IPS DF 6.9 (cell line): ENCODE measurements at regions not wholly inside any gene's neighbourhood (a gene's known extent, or its start where the extent isn't known, plus 50 kb on each side); places are given as distances from the start of the nearest gene placed in this dataset.
"Not testable (repeated sequence)": the region's sequence is repeated elsewhere in the genome, so short reads cannot be mapped to it uniquely, and the experiment has no call there.

Experiments used
- DNase-seq: peaks from one replicate; pipeline ENCODE4 v3.0.0-alpha.2; 2013; ENCODE audit warnings: low read depth, low spot score
- H3K27ac ChIP-seq: one replicate; pipeline ENCODE4 v1.5.1; 2013; ENCODE audit warnings: low read length, control low read depth
- H3K27me3 ChIP-seq: 2 replicates; pipeline ENCODE4 v1.6.1; 2013; ENCODE audit warnings: mild to moderate bottlenecking, low read length; ENCODE audit not compliant: control insufficient read depth, insufficient read depth
- H3K36me3 ChIP-seq: 2 replicates; pipeline ENCODE4 v1.6.1; 2013; ENCODE audit warnings: low read length; ENCODE audit not compliant: control insufficient read depth, insufficient read depth
- H3K4me1 ChIP-seq: 2 replicates; pipeline ENCODE4 v1.6.1; 2013; ENCODE audit warnings: low read length; ENCODE audit not compliant: control insufficient read depth, insufficient read depth
- H3K4me3 ChIP-seq: 2 replicates; pipeline ENCODE4 v1.5.1; 2013; ENCODE audit warnings: mild to moderate bottlenecking, low read length
- H3K9me3 ChIP-seq: 2 replicates; pipeline ENCODE4 v1.6.1; 2013; ENCODE audit warnings: low read length, inconsistent platforms; ENCODE audit not compliant: control insufficient read depth, insufficient read depth
- WGBS: extraction: QIAGEN DNeasy Blood & Tissue Kit; methylation state at CpG from one replicate; pipeline ENCODE4 v1.1.7; 2013; ENCODE audit warnings: mixed read lengths, missing lambda C conversion rate; ENCODE audit not compliant: insufficient read length, insufficient coverage; 5-methylcytosine and 5-hydroxymethylcytosine counted together

DNA sequence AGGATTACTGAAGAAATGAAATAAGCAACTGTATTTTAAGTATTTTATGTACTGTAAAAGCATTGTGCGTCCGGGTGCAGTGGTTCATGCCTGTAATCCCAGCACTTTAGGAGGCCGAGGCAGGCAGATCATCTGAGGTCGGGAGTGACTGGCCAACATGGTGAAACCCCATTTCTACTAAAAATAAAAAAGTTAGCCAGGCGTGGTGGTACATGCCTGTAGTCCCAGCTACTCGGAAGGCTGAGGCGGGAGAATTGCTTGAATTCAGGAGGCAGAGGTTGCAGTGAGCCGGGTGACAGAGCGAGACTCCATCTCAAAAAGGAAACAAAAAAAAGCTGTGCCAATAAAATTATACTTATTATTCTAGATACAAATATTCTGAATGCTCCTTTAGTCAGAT, 215.4 kb upstream of the DMRT1 start:
- H3K4me3 ChIP-seq, H3K27me3 ChIP-seq, DNase-seq, H3K4me1 ChIP-seq, H3K36me3 ChIP-seq, H3K9me3 ChIP-seq, H3K27ac ChIP-seq: not testable (repeated sequence)
- WGBS: no CpG with 5 or more reads among the region's 9 CpGs

DNA sequence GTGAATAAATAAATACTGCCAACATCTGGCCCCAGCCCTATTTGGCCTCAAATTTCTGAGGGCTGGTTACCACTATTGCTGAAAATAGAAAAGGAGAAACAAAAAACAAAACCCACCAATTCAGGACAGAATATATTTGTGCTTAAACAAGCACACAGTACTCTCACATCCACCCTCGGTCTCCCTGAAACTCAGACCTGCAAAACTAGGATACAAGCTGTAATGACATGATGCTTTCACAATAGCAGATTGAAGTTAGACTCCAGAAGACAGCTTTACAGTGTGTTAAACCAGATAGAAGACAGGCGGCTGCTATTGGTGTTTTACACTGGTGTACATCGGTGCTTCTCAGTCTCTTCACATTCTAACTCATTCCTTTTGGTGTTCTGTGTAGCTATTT, 214.9 kb upstream of the DMRT1 start:
- no peaks in the 10 kb centered on the region for H3K27me3 ChIP-seq
- DNase-seq: no peak
- H3K36me3 ChIP-seq: no peaks in the 10 kb centered on the region
- H3K4me1 ChIP-seq: peaks cover 1% of the 10 kb centered on the region; the same call in 1 of the 2 replicates
- no peaks in the 10 kb centered on the region for H3K9me3 ChIP-seq
- H3K27ac ChIP-seq: no peak overlapping the region
- no CpG with 5 or more reads among the region's 3 CpGs for WGBS
- H3K4me3 ChIP-seq: no peak overlapping the region

DNA sequence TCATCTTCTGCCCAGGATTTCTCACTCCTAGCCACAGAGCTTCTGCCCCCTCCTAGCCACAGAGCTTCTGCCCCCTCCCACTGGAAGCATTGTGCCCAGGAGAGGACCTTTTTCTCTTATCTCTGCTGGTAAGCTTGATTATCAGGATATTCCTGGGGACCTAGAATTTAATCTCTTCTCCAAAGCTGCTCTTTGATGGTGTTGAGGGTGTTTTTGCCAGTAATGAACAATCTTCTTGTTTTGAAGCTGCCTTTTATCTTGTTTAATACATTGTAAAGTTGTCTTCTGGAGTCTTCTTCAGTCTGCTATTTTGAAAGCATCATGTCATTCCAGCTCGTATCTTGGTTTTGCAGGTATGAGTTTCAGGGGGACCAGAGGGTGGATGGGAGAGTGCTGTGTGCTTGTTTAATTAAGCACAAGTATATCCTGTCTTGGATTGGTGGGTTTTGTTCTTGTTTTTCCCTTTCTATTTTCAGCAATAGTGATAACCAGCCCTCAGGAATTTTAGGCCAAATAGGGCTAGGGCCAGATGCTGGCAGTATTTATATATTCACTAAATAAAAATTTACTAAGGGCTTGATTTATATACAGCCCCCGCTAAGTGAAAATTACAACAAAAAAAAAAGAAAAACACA, 214.0 kb upstream of the DMRT1 start:
- no CpG with 5 or more reads among the region's 2 CpGs for WGBS
- Histone ChIP-seq H3K4me1 (peaks cover 1% of the 10 kb centered on the region; the same call in 1 of the 2 replicates), H3K4me3 (no peak overlapping the region), H3K27ac (no peak overlapping the region), H3K27me3 (no peaks in the 10 kb centered on the region), H3K9me3 (no peaks in the 10 kb centered on the region), H3K36me3 (no peaks in the 10 kb centered on the region)
- no peak for DNase-seq

DNA sequence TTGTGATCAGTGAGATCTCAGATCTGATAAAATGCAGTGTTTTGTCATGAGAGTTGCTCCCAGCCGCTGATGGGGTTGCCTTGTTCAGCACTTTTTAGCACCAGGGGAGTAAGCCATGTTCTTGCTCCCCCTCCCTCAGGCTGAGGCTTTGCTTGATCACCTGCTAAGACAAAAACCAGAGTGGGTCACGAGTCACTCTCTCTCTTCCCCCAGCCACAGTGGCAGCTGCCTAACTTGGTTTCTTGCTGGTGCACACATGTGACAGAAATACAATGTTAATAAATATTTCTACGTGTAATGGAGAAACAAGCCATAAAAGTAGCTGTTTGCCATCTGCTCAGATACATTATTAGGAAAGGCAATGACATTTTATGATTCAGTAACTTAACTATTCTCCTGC, 212.4 kb upstream of the DMRT1 start:
- H3K9me3 ChIP-seq: no peaks in the 10 kb centered on the region
- DNase-seq: no peak
- H3K36me3 ChIP-seq: no peaks in the 10 kb centered on the region
- H3K4me3 ChIP-seq: no peak overlapping the region
- H3K4me1 ChIP-seq: peaks cover 1% of the 10 kb centered on the region; the same call in 1 of the 2 replicates
- no CpG with 5 or more reads among the region's 3 CpGs for WGBS
- no peak overlapping the region for H3K27ac ChIP-seq
- no peaks in the 10 kb centered on the region for H3K27me3 ChIP-seq

DNA sequence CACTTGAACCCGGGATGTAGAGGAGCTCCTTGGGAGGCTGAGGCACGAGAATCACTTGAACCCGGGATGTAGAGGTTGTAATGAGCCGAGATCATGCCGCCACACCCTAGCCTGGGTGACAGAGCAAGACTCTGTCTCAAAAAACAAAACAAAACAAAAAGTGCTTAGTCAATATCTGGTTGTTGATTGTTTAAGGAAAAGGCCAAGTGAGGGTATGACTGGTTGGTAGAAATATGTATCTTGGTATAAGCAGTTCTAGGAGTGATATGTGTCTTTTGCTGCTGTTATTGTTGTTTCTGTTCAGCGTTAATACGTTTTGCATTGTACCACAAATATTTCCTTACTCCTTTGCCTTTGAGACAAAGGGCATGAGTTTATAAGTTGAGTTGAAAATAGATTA, 210.7 kb upstream of the DMRT1 start:
- no peaks in the 10 kb centered on the region for H3K9me3 ChIP-seq
- H3K4me3 ChIP-seq: no peak overlapping the region
- DNase-seq: no peak
- no peak overlapping the region for H3K27ac ChIP-seq
- peaks cover 1% of the 10 kb centered on the region; the same call in 1 of the 2 replicates for H3K4me1 ChIP-seq
- H3K36me3 ChIP-seq: no peaks in the 10 kb centered on the region
- no CpG with 5 or more reads among the region's 7 CpGs for WGBS
- H3K27me3 ChIP-seq: no peaks in the 10 kb centered on the region

DNA sequence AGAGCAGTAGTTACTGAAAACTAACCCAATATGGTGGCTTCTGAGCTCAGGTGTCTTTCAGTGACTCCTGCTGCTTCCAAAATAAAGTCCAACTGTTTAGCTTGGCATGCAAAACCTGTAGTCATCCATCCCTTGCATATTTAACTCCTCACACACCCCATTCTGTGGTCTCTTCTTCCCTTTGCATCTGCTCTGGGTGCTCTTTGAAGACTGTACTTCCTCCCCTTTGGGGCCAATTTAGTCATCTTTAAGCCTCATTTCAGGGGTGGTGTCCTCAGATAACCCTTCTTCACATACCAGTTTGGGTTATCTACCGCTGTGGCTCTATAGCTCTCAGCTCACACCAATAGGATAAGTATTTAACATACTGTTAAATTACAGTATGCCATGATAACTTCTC, 209.9 kb upstream of the DMRT1 start:
- Histone ChIP-seq H3K4me3 (no peak overlapping the region), H3K36me3 (no peaks in the 10 kb centered on the region), H3K27me3 (no peaks in the 10 kb centered on the region), H3K27ac (no peak overlapping the region), H3K9me3 (no peaks in the 10 kb centered on the region), H3K4me1 (peaks cover 1% of the 10 kb centered on the region; the same call in 1 of the 2 replicates)
- no CpG with 5 or more reads among the region's 1 CpG for WGBS
- DNase-seq: no peak

DNA sequence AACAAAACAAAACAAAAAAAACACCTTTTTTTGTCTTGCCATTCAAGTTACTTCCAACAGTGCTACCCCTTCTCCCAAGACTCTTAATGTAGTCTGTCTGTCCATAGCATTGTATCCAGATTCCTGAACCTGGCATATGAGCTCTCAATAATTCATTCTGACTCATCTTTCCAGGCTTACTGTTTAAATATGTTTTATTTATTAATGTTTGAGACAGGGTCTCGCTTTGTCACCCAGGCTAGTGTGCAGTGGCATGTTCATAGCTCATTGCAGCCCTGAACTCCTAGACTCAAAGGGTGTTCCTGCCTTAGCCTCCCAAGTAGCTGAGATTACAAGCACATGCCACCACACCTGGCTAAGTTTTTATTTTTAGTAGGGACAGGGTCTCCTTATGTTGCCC, 208.0 kb upstream of the DMRT1 start:
- no peaks in the 10 kb centered on the region for H3K36me3 ChIP-seq
- H3K9me3 ChIP-seq: no peaks in the 10 kb centered on the region
- no CpG with 5 or more reads among the region's 1 CpG for whole genome bisulfite sequencing
- H3K4me3 ChIP-seq: no peak overlapping the region
- H3K27ac ChIP-seq: no peak overlapping the region
- H3K4me1 ChIP-seq: no peaks in the 10 kb centered on the region
- no peak for DNase-seq
- no peaks in the 10 kb centered on the region for H3K27me3 ChIP-seq

DNA sequence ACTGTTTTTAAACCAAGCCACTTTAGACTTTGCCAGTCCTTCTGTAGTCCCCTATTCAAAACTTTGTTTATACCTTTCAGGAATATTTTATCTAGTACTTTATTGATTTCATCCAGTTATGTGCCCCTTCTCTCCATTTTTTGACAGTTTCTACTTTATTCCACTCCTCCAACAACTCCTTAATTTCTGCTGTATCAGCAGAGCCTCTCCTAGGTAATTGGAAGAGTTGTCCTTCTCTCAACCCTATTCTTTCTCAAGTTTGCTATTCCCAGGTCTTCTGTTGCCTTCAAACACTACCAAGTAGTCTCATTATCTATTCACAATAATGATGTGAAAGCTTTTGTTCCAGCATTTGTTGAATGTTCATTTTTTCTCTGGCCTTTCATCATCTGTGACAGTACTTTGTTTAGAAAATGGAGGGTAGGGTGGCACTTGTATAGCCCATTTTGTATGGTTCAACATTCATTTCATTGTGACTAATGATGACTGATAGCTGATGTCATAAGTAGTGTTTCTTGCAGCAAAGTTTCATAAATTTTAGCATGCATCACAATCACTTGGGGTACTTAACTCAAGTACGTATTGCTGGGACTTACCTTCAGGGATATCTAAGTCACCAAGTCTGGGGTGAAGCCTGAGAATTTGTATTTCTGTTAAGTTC, 204.4 kb upstream of the DMRT1 start:
- Histone ChIP-seq H3K4me3 (no peak overlapping the region), H3K4me1 (no peaks in the 10 kb centered on the region), H3K36me3 (no peaks in the 10 kb centered on the region), H3K27me3 (no peaks in the 10 kb centered on the region), H3K9me3 (no peaks in the 10 kb centered on the region), H3K27ac (no peak overlapping the region)
- no peak for DNase-seq
- WGBS: no CpG with 5 or more reads among the region's 1 CpG

DNA sequence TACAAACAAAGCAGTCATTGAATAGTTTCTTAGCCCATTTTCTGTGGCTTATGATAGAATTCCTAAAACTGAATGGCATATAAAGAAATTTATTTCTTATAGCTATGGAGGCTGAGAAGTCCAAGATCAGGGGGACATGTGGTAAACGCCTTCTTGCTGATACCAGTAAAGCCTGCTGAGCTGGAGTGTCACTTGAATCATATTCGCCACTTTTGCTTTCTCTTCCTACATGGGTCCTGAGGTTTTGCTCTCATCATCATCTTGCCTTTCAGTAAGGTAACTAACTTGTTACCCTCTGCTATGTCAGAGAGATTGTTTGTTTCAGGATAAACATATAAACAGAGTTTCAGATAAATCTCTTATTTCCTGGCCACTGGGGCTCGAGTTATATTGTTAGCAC, 203.3 kb upstream of the DMRT1 start:
- no peaks in the 10 kb centered on the region for H3K36me3 ChIP-seq
- DNase-seq: no peak
- no CpG with 5 or more reads among the region's 3 CpGs for WGBS
- no peaks in the 10 kb centered on the region for H3K27me3 ChIP-seq
- H3K4me1 ChIP-seq: no peaks in the 10 kb centered on the region
- H3K9me3 ChIP-seq: no peaks in the 10 kb centered on the region
- H3K27ac ChIP-seq: no peak overlapping the region
- H3K4me3 ChIP-seq: no peak overlapping the region

DNA sequence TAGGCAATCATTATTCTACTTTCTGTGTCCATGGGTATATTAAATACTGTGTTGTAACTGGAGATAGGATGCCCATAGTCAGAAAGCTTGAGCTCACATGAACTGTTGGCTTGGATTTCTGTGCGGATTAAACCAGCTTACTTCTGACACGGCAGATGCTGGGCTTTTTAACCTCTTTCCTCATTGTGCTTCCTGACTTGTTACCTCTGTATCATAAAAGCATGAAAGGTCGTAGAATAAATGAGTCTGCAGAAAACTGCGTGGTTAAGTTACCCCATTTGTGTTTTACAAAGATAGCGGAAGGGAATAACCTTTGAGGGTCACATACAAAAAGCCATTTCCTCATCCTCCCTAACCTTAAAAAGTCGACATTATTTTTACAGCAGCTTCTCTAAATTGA, 199.5 kb upstream of the DMRT1 start:
- no peak overlapping the region for H3K27ac ChIP-seq
- no peak for DNase-seq
- H3K4me1 ChIP-seq: no peaks in the 10 kb centered on the region
- no peaks in the 10 kb centered on the region for H3K27me3 ChIP-seq
- H3K9me3 ChIP-seq: no peaks in the 10 kb centered on the region
- H3K4me3 ChIP-seq: no peak overlapping the region
- no peaks in the 10 kb centered on the region for H3K36me3 ChIP-seq
- WGBS: no CpG with 5 or more reads among the region's 6 CpGs

DNA sequence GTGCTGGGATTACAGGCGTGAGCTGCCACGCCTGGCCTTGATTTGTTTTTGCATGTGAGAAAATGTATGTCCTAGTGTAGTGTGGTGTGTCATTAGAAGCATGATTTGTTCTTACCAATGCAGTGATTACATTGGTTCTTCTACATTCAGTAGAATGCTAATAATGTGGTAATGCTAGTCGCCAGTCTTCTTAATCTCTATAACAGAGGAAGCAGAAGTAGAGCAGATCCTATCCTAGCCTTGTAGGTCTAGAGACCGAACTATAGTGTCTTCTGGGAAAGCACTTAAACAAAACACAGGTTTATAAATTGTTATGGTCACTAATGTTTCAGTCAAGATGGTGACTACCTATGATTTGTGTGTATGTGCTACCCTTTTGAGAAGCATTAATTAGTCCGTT, 197.5 kb upstream of the DMRT1 start:
- DNase-seq: no peak
- no peak overlapping the region for H3K4me3 ChIP-seq
- WGBS: no CpG with 5 or more reads among the region's 5 CpGs
- no peaks in the 10 kb centered on the region for H3K36me3 ChIP-seq
- no peaks in the 10 kb centered on the region for H3K27me3 ChIP-seq
- H3K9me3 ChIP-seq: no peaks in the 10 kb centered on the region
- H3K27ac ChIP-seq: no peak overlapping the region
- no peaks in the 10 kb centered on the region for H3K4me1 ChIP-seq
